KMS-11 (cell line): ENCODE measurements at regions not wholly inside any gene's neighbourhood (a gene's known extent, or its start where the extent isn't known, plus 50 kb on each side); places are given as distances from the start of the nearest gene placed in this dataset.

Source experiments
- H2AFZ ChIP-seq: fragments of 200-600 bp; sonication (generic); 2 replicates; pipeline ENCODE4 v1.6.1; 2016; ENCODE audit warnings: antibody characterized with exemption, mixed run types, low read depth
- H3K27ac ChIP-seq: fragments of 200-600 bp; sonication (generic); 2 replicates; pipeline ENCODE4 v1.6.1; 2016; ENCODE audit warnings: mild to moderate bottlenecking, mixed run types
- H3K27me3 ChIP-seq: fragments of 200-600 bp; sonication (generic); 2 replicates; pipeline ENCODE4 v1.6.1; 2017; ENCODE audit warnings: mild to moderate bottlenecking, low read depth, mixed run types, moderate library complexity; ENCODE audit not compliant: insufficient read depth
- H3K36me3 ChIP-seq: fragments of 200-600 bp; sonication (generic); 2 replicates; pipeline ENCODE4 v1.6.1; 2017; ENCODE audit warnings: mild to moderate bottlenecking, mixed run types; ENCODE audit not compliant: insufficient read depth
- H3K4me1 ChIP-seq: fragments of 200-600 bp; sonication (generic); 2 replicates; pipeline ENCODE4 v1.6.1; 2016; ENCODE audit warnings: mild to moderate bottlenecking, low read depth, mixed run types; ENCODE audit not compliant: poor library complexity, severe bottlenecking
- H3K4me2 ChIP-seq: fragments of 200-600 bp; sonication (generic); 2 replicates; pipeline ENCODE4 v1.7.0; 2016; ENCODE audit warnings: mild to moderate bottlenecking, mixed run types
- H3K4me3 ChIP-seq: fragments of 200-600 bp; sonication (generic); IDR thresholded peaks from 2 replicates; pipeline ENCODE4 v1.6.1; 2017; ENCODE audit warnings: low read depth, low read length, mixed read lengths; ENCODE audit not compliant: insufficient read depth
- H3K79me2 ChIP-seq: fragments of 200-600 bp; sonication (generic); 2 replicates; pipeline ENCODE4 v1.6.1; 2016; ENCODE audit warnings: low read depth, mixed run types; ENCODE audit not compliant: insufficient read depth
- H3K9ac ChIP-seq: fragments of 200-600 bp; sonication (generic); 2 replicates; pipeline ENCODE4 v1.6.1; 2016; ENCODE audit warnings: mild to moderate bottlenecking, mixed run types
- H4K20me1 ChIP-seq: fragments of 200-600 bp; sonication (generic); 2 replicates; pipeline ENCODE4 v1.6.1; 2016; ENCODE audit warnings: mild to moderate bottlenecking, mixed run types; ENCODE audit not compliant: insufficient read depth
- TF ChIP-seq, protein P1 (sequence below): fragments of 200-600 bp; sonication (generic); conservative IDR thresholded peaks from 2 replicates; pipeline ENCODE4 v1.6.1; 2017; ENCODE audit warnings: low read depth, mild to moderate bottlenecking, antibody characterized with exemption, low read length, moderate library complexity, mixed read lengths

DNA sequence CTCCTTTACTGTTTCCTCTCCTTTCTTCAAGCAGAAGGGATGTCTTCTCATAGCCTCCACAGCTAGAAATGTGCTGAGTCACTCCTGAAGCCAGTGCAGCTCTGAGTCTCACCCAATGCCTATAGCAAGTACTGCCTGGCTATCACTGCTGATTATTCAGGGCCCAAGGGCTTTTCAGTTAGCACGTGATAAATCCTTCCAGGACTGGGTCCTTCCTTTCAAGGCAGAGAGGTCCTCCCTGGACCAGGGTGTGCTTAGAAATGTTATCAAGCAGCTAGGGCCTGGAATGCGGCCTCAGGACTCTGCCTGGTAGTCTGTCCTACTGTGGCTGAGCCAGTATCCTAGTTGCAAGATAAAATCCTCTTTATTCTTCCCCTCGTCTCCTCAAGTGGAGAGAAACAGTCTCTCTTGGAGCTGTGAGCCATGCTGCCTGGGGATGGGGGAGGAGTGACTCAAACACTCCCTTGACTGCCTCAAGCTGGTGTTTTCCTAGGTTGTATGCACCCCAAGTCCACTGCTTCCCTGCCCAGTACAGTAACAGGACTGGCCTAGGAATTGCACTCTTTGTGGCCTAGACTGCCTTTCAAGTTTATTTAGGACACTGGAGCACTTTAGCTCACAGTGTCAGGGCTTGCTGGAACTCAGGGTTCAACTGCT, 198.7 kb upstream of the SERP2 start:
- Histone ChIP-seq H3K4me3 (no peak overlapping the region), H3K4me2 (no peak overlapping the region), H3K27ac (no peak overlapping the region), H3K27me3 (no peaks in the 10 kb centered on the region), H3K36me3 (no peaks in the 10 kb centered on the region), H3K4me1 (no peaks in the 10 kb centered on the region), H3K79me2 (no peaks in the 10 kb centered on the region), H3K9ac (no peak overlapping the region), H2AFZ (no peak overlapping the region), H4K20me1 (no peaks in the 10 kb centered on the region)
- TF ChIP-seq, protein P1, sequence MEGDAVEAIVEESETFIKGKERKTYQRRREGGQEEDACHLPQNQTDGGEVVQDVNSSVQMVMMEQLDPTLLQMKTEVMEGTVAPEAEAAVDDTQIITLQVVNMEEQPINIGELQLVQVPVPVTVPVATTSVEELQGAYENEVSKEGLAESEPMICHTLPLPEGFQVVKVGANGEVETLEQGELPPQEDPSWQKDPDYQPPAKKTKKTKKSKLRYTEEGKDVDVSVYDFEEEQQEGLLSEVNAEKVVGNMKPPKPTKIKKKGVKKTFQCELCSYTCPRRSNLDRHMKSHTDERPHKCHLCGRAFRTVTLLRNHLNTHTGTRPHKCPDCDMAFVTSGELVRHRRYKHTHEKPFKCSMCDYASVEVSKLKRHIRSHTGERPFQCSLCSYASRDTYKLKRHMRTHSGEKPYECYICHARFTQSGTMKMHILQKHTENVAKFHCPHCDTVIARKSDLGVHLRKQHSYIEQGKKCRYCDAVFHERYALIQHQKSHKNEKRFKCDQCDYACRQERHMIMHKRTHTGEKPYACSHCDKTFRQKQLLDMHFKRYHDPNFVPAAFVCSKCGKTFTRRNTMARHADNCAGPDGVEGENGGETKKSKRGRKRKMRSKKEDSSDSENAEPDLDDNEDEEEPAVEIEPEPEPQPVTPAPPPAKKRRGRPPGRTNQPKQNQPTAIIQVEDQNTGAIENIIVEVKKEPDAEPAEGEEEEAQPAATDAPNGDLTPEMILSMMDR, result no peak

DNA sequence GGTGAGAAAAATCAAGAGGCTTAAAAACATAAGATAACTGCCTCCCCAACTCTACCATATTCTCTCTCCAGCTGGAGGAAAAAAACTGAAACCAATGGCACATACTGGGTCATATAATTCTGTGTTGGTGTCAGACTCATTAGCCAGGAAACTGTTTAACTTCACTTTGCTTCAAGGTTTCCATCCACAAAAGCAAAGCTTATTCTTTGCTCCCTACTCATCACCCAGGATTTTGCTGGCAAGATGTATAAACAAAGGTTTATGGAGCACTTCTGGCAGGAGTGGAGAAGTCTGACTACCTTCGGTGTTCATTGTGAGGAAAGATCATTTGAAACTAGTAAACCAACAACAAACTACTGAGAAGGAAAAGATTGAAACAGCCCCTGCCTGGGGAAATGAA, 197.5 kb upstream of the SERP2 start:
- Histone ChIP-seq H3K79me2 (no peaks in the 10 kb centered on the region), H4K20me1 (no peaks in the 10 kb centered on the region), H3K4me1 (no peaks in the 10 kb centered on the region), H3K4me3 (no peak overlapping the region), H3K36me3 (no peaks in the 10 kb centered on the region), H3K27me3 (no peaks in the 10 kb centered on the region), H3K4me2 (no peak overlapping the region), H3K9ac (no peak overlapping the region), H2AFZ (no peak overlapping the region), H3K27ac (no peak overlapping the region)
- TF ChIP-seq, protein P1, result no peak

DNA sequence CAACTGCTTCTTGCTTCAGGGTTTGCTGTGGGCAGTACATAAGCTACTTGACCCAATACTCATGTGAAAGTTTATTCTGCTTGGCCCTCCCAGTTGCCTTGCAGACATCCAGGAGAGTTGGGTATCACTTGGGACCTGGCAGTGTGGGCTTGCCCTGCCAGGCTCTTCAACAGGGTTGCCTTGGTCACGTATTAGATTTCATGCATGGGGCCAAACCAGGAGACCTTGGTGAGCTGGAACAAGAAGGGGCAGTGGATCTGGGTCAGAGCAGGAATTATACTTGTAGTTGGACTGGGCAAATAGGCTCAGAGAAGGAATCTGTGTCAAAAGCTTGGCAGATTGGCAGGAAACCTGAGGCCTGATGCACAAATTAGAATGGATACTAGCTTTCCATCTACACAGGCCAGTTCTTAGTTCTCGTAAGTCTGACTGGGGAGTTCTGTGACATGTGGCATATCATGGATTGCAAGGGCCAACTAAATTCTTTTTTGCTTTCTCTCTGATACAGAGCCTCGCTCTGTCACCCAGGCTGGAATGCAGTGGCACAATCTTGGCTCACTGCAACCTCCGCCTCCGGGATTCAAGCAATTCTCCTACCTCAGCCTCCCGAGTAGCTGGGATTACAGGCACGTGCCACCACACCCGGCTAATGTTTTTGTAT, 192.6 kb upstream of the SERP2 start:
- no peaks in the 10 kb centered on the region for H3K27me3 ChIP-seq
- no peak overlapping the region for H3K4me3 ChIP-seq
- no peaks in the 10 kb centered on the region for H3K4me1 ChIP-seq
- TF ChIP-seq, protein P1, result no peak
- H3K4me2 ChIP-seq, result no peak overlapping the region
- no peaks in the 10 kb centered on the region for H3K36me3 ChIP-seq
- no peak overlapping the region for H3K27ac ChIP-seq
- H4K20me1 ChIP-seq, result no peaks in the 10 kb centered on the region
- no peaks in the 10 kb centered on the region for H3K79me2 ChIP-seq
- H2AFZ ChIP-seq, result no peak overlapping the region
- no peak overlapping the region for H3K9ac ChIP-seq

GRCh38 chr13:44181931-44182330, 191.7 kb upstream of the SERP2 start:
- no peak overlapping the region for H3K4me3 ChIP-seq
- TF ChIP-seq, protein P1, result no peak
- no peak overlapping the region for H2AFZ ChIP-seq
- H3K4me2 ChIP-seq, result no peak overlapping the region
- H3K36me3 ChIP-seq, result no peaks in the 10 kb centered on the region
- H3K79me2 ChIP-seq, result no peaks in the 10 kb centered on the region
- H3K9ac ChIP-seq, result no peak overlapping the region
- no peaks in the 10 kb centered on the region for H3K27me3 ChIP-seq
- no peaks in the 10 kb centered on the region for H3K4me1 ChIP-seq
- no peaks in the 10 kb centered on the region for H4K20me1 ChIP-seq
- no peak overlapping the region for H3K27ac ChIP-seq
